ENCODE measurements at regions not wholly inside any gene's neighbourhood (a gene's known extent, or its start where the extent isn't known, plus 50 kb on each side); places are given as distances from the start of the nearest gene placed in this dataset.

- no peak for DNase-seq
Observed at GRCh38 chr11:27604416-27604815, 95.8 kb downstream of the BDNF start.

GRCh38 chr11:27603376-27603990 lies 96.8 kb downstream of the BDNF start:
- no peak for DNase-seq

- no peak for DNase-seq
Observed at GRCh38 chr11:27600656-27601055, 94.1 kb upstream of the LIN7C start.

GRCh38 chr11:27599217-27599616 lies 92.6 kb upstream of the LIN7C start:
- DNase-seq, result no peak

- DNase-seq, result no peak
Observed at GRCh38 chr11:27596802-27597201, 90.2 kb upstream of the LIN7C start.

GRCh38 chr11:27596388-27596787 lies 89.8 kb upstream of the LIN7C start:
- no peak for DNase-seq

GRCh38 chr11:27592098-27592780 lies 85.7 kb upstream of the LIN7C start:
- peak in 1 of 3 donors; percentile 7 for DNase-seq

GRCh38 chr11:27582621-27583020 lies 76.1 kb upstream of the LIN7C start:
- DNase-seq, result no peak

GRCh38 chr11:27574342-27574741 lies 67.8 kb upstream of the LIN7C start:
- no peak for DNase-seq

- no peak for DNase-seq
Observed at GRCh38 chr11:27573024-27573423, 66.5 kb upstream of the LIN7C start.

GRCh38 chr11:27571154-27571810 lies 64.7 kb upstream of the LIN7C start:
- peak; percentile 39 to 71 (median 43) for DNase-seq

GRCh38 chr11:27570542-27570941 lies 64.0 kb upstream of the LIN7C start:
- no peak for DNase-seq

GRCh38 chr11:27563641-27564040 lies 57.1 kb upstream of the LIN7C start:
- no peak for DNase-seq

GRCh38 chr11:27563201-27563600 lies 56.6 kb upstream of the LIN7C start:
- DNase-seq, result no peak

GRCh38 chr11:27558401-27558800 lies 51.8 kb upstream of the LIN7C start:
- DNase-seq, result no peak

GRCh38 chr11:27557226-27557625 lies 50.7 kb upstream of the LIN7C start:
- no peak for DNase-seq
